Nephron (organoid): ENCODE measurements at regions not wholly inside any gene's neighbourhood (a gene's known extent, or its start where the extent isn't known, plus 50 kb on each side); places are given as distances from the start of the nearest gene placed in this dataset.

Experiments
- H3K27ac Mint-ChIP-seq, 3 experiments: 2 replicates each; pipeline ENCODE4 v1.8.0; 2020; ENCODE audit warnings: mixed read lengths in 3 of 3, mild to moderate bottlenecking in 2 of 3, moderate library complexity in 1 of 3
- H3K27me3 Mint-ChIP-seq: 2 replicates; pipeline ENCODE4 v1.8.0; 2021; ENCODE audit warnings: low read depth, mild to moderate bottlenecking, moderate library complexity, mixed read lengths
- H3K36me3 Mint-ChIP-seq: 2 replicates; pipeline ENCODE4 v1.8.0; 2020; ENCODE audit warnings: low read depth, mixed read lengths
- H3K4me1 Mint-ChIP-seq: 2 replicates; pipeline ENCODE4 v1.8.0; 2020; ENCODE audit warnings: mixed read lengths
- H3K4me3 Mint-ChIP-seq, 3 experiments: 2 replicates each; pipeline ENCODE4 v1.8.0; 2020; ENCODE audit warnings: mild to moderate bottlenecking in 3 of 3, mixed read lengths in 3 of 3, moderate library complexity in 2 of 3
- H3K9me3 Mint-ChIP-seq: 2 replicates; pipeline ENCODE4 v1.8.0; 2020; ENCODE audit warnings: mixed read lengths
- TF ChIP-seq, protein P1 (sequence below), 3 experiments: fragments of 200-600 bp; sonication (generic); IDR thresholded peaks; one replicate each; pipeline ENCODE4 v1.5.0; 2021; ENCODE audit warnings: antibody characterized with exemption in 3 of 3; ENCODE audit not compliant: unreplicated experiment in 3 of 3

GRCh38 chr5:127133071-127133470 lies 59.8 kb upstream of the C5orf63 start:
- no peak overlapping the region for H3K27ac Mint-ChIP-seq
- TF ChIP-seq, protein P1, sequence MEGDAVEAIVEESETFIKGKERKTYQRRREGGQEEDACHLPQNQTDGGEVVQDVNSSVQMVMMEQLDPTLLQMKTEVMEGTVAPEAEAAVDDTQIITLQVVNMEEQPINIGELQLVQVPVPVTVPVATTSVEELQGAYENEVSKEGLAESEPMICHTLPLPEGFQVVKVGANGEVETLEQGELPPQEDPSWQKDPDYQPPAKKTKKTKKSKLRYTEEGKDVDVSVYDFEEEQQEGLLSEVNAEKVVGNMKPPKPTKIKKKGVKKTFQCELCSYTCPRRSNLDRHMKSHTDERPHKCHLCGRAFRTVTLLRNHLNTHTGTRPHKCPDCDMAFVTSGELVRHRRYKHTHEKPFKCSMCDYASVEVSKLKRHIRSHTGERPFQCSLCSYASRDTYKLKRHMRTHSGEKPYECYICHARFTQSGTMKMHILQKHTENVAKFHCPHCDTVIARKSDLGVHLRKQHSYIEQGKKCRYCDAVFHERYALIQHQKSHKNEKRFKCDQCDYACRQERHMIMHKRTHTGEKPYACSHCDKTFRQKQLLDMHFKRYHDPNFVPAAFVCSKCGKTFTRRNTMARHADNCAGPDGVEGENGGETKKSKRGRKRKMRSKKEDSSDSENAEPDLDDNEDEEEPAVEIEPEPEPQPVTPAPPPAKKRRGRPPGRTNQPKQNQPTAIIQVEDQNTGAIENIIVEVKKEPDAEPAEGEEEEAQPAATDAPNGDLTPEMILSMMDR (IDR thresholded peaks at IDR 0.05; ENCODE audit: unreplicated experiment in 3 of 3), result no peak
- H3K4me3 Mint-ChIP-seq, result no peak overlapping the region
- H3K9me3 Mint-ChIP-seq, result no peaks in the 10 kb centered on the region
- peaks cover 7% of the 10 kb centered on the region for H3K4me1 Mint-ChIP-seq
- no peaks in the 10 kb centered on the region for H3K36me3 Mint-ChIP-seq
- H3K27me3 Mint-ChIP-seq, result peaks cover 3% of the 10 kb centered on the region

DNA sequence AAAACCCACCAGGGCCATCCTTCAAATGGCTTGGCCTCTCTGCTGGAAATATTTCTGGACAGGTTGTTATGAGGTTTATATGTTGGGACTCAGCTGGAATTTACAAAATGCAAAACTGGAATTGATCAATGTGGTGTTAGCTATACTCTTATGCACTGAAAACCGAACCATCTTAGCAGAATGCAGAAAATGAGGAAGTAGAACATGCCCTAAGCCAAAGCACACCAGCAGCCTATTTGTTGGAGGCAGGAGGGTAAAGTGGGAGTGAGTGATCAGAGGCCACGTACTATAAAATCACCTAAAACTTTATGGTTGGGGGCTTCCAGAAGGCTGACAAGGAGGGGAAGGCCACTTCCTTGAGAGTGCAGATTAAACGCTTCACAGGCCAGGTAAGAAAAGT lies 63.6 kb upstream of the C5orf63 start:
- TF ChIP-seq, protein P1 (IDR thresholded peaks at IDR 0.05; ENCODE audit: unreplicated experiment in 3 of 3), result no peak
- peak overlapping the region in 1 of 3 experiments; percentile 32 for H3K27ac Mint-ChIP-seq
- no peak overlapping the region for H3K4me3 Mint-ChIP-seq
- H3K9me3 Mint-ChIP-seq, result no peaks in the 10 kb centered on the region
- H3K36me3 Mint-ChIP-seq, result no peaks in the 10 kb centered on the region
- H3K4me1 Mint-ChIP-seq, result peaks cover 7% of the 10 kb centered on the region
- H3K27me3 Mint-ChIP-seq, result peaks cover 3% of the 10 kb centered on the region

- H3K36me3 Mint-ChIP-seq, result no peaks in the 10 kb centered on the region
- H3K4me3 Mint-ChIP-seq, result no peak overlapping the region
- H3K27me3 Mint-ChIP-seq, result no peaks in the 10 kb centered on the region
- H3K4me1 Mint-ChIP-seq, result no peaks in the 10 kb centered on the region
- TF ChIP-seq, protein P1 (IDR thresholded peaks at IDR 0.05; ENCODE audit: unreplicated experiment in 3 of 3), result no peak
- peaks cover 9% of the 10 kb centered on the region for H3K9me3 Mint-ChIP-seq
- no peak overlapping the region for H3K27ac Mint-ChIP-seq
These were observed 70.4 kb upstream of the C5orf63 start for GRCh38 chr5:127143722-127144121.

DNA sequence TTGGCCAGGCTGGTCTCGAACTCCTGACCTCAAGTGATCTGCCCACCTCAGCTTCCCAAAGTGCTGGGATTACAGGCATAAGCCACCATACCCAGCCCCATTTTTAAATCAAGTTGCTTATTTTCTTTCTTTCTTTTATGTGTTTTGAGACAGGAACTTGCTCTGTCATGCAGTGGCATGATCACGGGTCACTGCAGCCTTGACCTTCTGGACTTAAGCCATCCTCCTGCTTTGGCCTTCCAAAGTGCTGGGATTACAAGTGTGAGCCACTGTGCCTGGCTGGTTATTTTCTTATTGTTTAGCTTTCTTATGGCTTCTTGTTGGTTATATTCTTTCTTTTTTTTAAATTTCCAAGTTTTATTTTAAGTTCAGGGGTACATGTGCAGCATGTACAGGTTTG lies 79.7 kb upstream of the C5orf63 start:
- no peaks in the 10 kb centered on the region for H3K27me3 Mint-ChIP-seq
- no peak overlapping the region for H3K27ac Mint-ChIP-seq
- TF ChIP-seq, protein P1 (IDR thresholded peaks at IDR 0.05; ENCODE audit: unreplicated experiment in 3 of 3), result no peak
- H3K4me1 Mint-ChIP-seq, result no peaks in the 10 kb centered on the region
- H3K4me3 Mint-ChIP-seq, result no peak overlapping the region
- peaks cover 16% of the 10 kb centered on the region for H3K9me3 Mint-ChIP-seq
- H3K36me3 Mint-ChIP-seq, result no peaks in the 10 kb centered on the region

GRCh38 chr5:127153521-127153920 lies 80.2 kb upstream of the C5orf63 start:
- peaks cover 19% of the 10 kb centered on the region for H3K9me3 Mint-ChIP-seq
- H3K27ac Mint-ChIP-seq, result no peak overlapping the region

GRCh38 chr5:127163750-127164149 lies 90.4 kb upstream of the C5orf63 start:
- TF ChIP-seq, protein P1 (IDR thresholded peaks at IDR 0.05; ENCODE audit: unreplicated experiment in 3 of 3), result no peak
- Mint-ChIP-seq H3K4me1 (no peaks in the 10 kb centered on the region), H3K9me3 (peaks cover 16% of the 10 kb centered on the region), H3K27ac (no peak overlapping the region), H3K36me3 (no peaks in the 10 kb centered on the region), H3K4me3 (no peak overlapping the region), H3K27me3 (no peaks in the 10 kb centered on the region)

More at GRCh38 chr5:127153521-127153920, 80.2 kb upstream of the C5orf63 start:
- TF ChIP-seq, protein P1 (IDR thresholded peaks at IDR 0.05; ENCODE audit: unreplicated experiment in 3 of 3), result no peak
- Mint-ChIP-seq H3K4me3 (no peak overlapping the region), H3K4me1 (no peaks in the 10 kb centered on the region), H3K27me3 (no peaks in the 10 kb centered on the region), H3K36me3 (no peaks in the 10 kb centered on the region)
